ENCODE measurements at regions not wholly inside any gene's neighbourhood (a gene's known extent, or its start where the extent isn't known, plus 50 kb on each side); places are given as distances from the start of the nearest gene placed in this dataset.

- DNase-seq (peak in 1 of 2 donors; percentile 5), ATAC-seq (no peak)
- intact Hi-C loops (cut with DNase I, micrococcal nuclease), result loop anchor here (10.0 kb wide), 1 partner anchor 164 kb away; no protein-coding TSS in a partner anchor
Measured at GRCh38 chr16:85988723-85989313, 89.9 kb downstream of the IRF8 start.

- DNase-seq, result peak in 1 of 2 donors; percentile 4
Measured at GRCh38 chr16:85989376-85989775, 90.4 kb downstream of the IRF8 start.

GRCh38 chr16:85989863-85990643 is 91.1 kb downstream of the IRF8 start:
- ATAC-seq, result no peak
- intact Hi-C loops (cut with DNase I, micrococcal nuclease), result loop anchor here (10.0 kb wide), 1 partner anchor 165 kb away; no protein-coding TSS in a partner anchor

More at GRCh38 chr16:85989376-85989775, 90.4 kb downstream of the IRF8 start:
- no peak for ATAC-seq
- intact Hi-C loops (cut with DNase I, micrococcal nuclease), result loop anchor here (10.0 kb wide), 1 partner anchor 165 kb away; no protein-coding TSS in a partner anchor

GRCh38 chr16:85990861-85991301 is 91.9 kb downstream of the IRF8 start:
- intact Hi-C loops (cut with DNase I, micrococcal nuclease), result no loop called here
- ATAC-seq (no peak), DNase-seq (peak in 1 of 2 donors; percentile 6)

More at GRCh38 chr16:85989863-85990643, 91.1 kb downstream of the IRF8 start:
- DNase-seq, result peak in 1 of 2 donors; percentile 2

GRCh38 chr16:85991425-85991824 is 92.5 kb downstream of the IRF8 start:
- intact Hi-C loops (cut with DNase I, micrococcal nuclease), result no loop called here

GRCh38 chr16:85991856-85992255 is 92.9 kb downstream of the IRF8 start:
- intact Hi-C loops (cut with DNase I, micrococcal nuclease), result no loop called here
- ATAC-seq, result no peak
- DNase-seq, result peak in 1 of 2 donors; percentile 1

More at GRCh38 chr16:85991425-85991824, 92.5 kb downstream of the IRF8 start:
- ATAC-seq (no peak), DNase-seq (peak in 1 of 2 donors; percentile 5)

GRCh38 chr16:85992359-85992758 is 93.4 kb downstream of the IRF8 start:
- DNase-seq (no peak), ATAC-seq (no peak)
- intact Hi-C loops (cut with DNase I, micrococcal nuclease), result no loop called here

- ATAC-seq (no peak), DNase-seq (no peak)
- intact Hi-C loops (cut with DNase I, micrococcal nuclease), result no loop called here
Measured at GRCh38 chr16:85992779-85993178, 93.8 kb downstream of the IRF8 start.

GRCh38 chr16:85994492-85995490 is 95.8 kb downstream of the IRF8 start:
- DNase-seq (peak in 1 of 2 donors; percentile 2), ATAC-seq (no peak)
- intact Hi-C loops (cut with DNase I, micrococcal nuclease), result no loop called here

GRCh38 chr16:85995541-85996423 is 96.8 kb downstream of the IRF8 start:
- ATAC-seq, result no peak
- DNase-seq, result peak in 1 of 2 donors; percentile 12
- intact Hi-C loops (cut with DNase I, micrococcal nuclease), result no loop called here

GRCh38 chr16:85996843-85997242 is 97.9 kb downstream of the IRF8 start:
- DNase-seq (peak in 1 of 2 donors; percentile 3), ATAC-seq (no peak)
- intact Hi-C loops (cut with DNase I, micrococcal nuclease), result no loop called here

- intact Hi-C loops (cut with DNase I, micrococcal nuclease), result no loop called here
- peak in 1 of 2 donors; percentile 2 for DNase-seq
- ATAC-seq, result no peak
Measured at GRCh38 chr16:85998171-85998867, 99.4 kb downstream of the IRF8 start.

- DNase-seq (peak in 1 of 2 donors; percentile 2), ATAC-seq (peak; percentile 37)
- intact Hi-C loops (cut with DNase I, micrococcal nuclease), result no loop called here
Measured at GRCh38 chr16:85998868-85999729, 100.1 kb downstream of the IRF8 start.

GRCh38 chr16:85999778-86000177 is 100.8 kb downstream of the IRF8 start:
- ATAC-seq (no peak), DNase-seq (no peak)
- intact Hi-C loops (cut with DNase I, micrococcal nuclease), result no loop called here

GRCh38 chr16:86002178-86002900 is 103.4 kb downstream of the IRF8 start:
- ATAC-seq, result no peak
- no peak for DNase-seq
- intact Hi-C loops (cut with DNase I, micrococcal nuclease), result no loop called here

- ATAC-seq, result no peak
- DNase-seq, result no peak
- intact Hi-C loops (cut with DNase I, micrococcal nuclease), result no loop called here
Measured at GRCh38 chr16:86007524-86007923, 108.6 kb downstream of the IRF8 start.
